Astrocyte (in vitro differentiated cells and primary cell): ENCODE measurements at regions not wholly inside any gene's neighbourhood (a gene's known extent, or its start where the extent isn't known, plus 50 kb on each side); places are given as distances from the start of the nearest gene placed in this dataset.

Source experiments
- DNase-seq: peaks from one replicate; pipeline ENCODE4 v3.0.0-alpha.2; 2010; ENCODE audit warnings: low read depth
- FAIRE-seq: peaks from 2 replicates; lab custom pipeline; 2011; peaks lifted over from hg19 to GRCh38; lab: Jason Lieb, UNC
- H2AFZ ChIP-seq: 2 replicates; pipeline ENCODE4 v1.6.0; 2012; ENCODE audit warnings: low read depth, low read length, inconsistent platforms
- H3K27ac ChIP-seq: 2 replicates; pipeline ENCODE4 v1.5.1; 2011; ENCODE audit warnings: low read depth, low read length, inconsistent platforms
- H3K27me3 ChIP-seq: 2 replicates; pipeline ENCODE4 v1.6.0; 2011; ENCODE audit warnings: low read length, inconsistent platforms; ENCODE audit not compliant: insufficient read depth
- H3K36me3 ChIP-seq: 2 replicates; pipeline ENCODE4 v1.5.1; 2011; ENCODE audit warnings: low read length, inconsistent platforms; ENCODE audit not compliant: insufficient read depth
- H3K4me1 ChIP-seq: 2 replicates; pipeline ENCODE4 v1.5.1; 2011; ENCODE audit warnings: low read length, inconsistent platforms; ENCODE audit not compliant: insufficient read depth
- H3K4me2 ChIP-seq: 2 replicates; pipeline ENCODE4 v1.6.0; 2012; ENCODE audit warnings: low read length, inconsistent platforms
- H3K4me3 ChIP-seq: 2 replicates; pipeline ENCODE4 v1.5.1; 2011; ENCODE audit warnings: low read depth, mild to moderate bottlenecking, low read length, inconsistent platforms; ENCODE audit not compliant: insufficient read depth
- H3K79me2 ChIP-seq: 2 replicates; pipeline ENCODE4 v1.6.0; 2012; ENCODE audit warnings: mild to moderate bottlenecking, low read length, inconsistent platforms; ENCODE audit not compliant: insufficient read depth
- H3K9ac ChIP-seq: 2 replicates; pipeline ENCODE4 v1.6.0; 2012; ENCODE audit warnings: mild to moderate bottlenecking, low read length, inconsistent platforms
- H3K9me3 ChIP-seq: 2 replicates; pipeline ENCODE4 v1.5.1; 2012; ENCODE audit warnings: low read depth, mild to moderate bottlenecking, low read length, inconsistent platforms; ENCODE audit not compliant: insufficient read depth
- H4K20me1 ChIP-seq: 2 replicates; pipeline ENCODE4 v1.6.0; 2012; ENCODE audit warnings: low read length, inconsistent platforms; ENCODE audit not compliant: insufficient read depth
- H3K27ac Mint-ChIP-seq: one replicate; pipeline ENCODE4 v1.8.0; 2021; ENCODE audit warnings: mild to moderate bottlenecking, mixed read lengths; ENCODE audit not compliant: unreplicated experiment
- H3K27me3 Mint-ChIP-seq: one replicate; pipeline ENCODE4 v1.8.0; 2021; ENCODE audit warnings: low read depth, mixed read lengths; ENCODE audit not compliant: unreplicated experiment
- H3K36me3 Mint-ChIP-seq: one replicate; pipeline ENCODE4 v1.8.0; 2021; ENCODE audit warnings: low read depth, mixed read lengths; ENCODE audit not compliant: unreplicated experiment
- H3K4me1 Mint-ChIP-seq: one replicate; pipeline ENCODE4 v1.8.0; 2021; ENCODE audit warnings: low read depth, mixed read lengths; ENCODE audit not compliant: unreplicated experiment
- H3K4me3 Mint-ChIP-seq: one replicate; pipeline ENCODE4 v1.8.0; 2021; ENCODE audit warnings: mild to moderate bottlenecking, moderate library complexity, mixed read lengths; ENCODE audit not compliant: unreplicated experiment
- H3K9me3 Mint-ChIP-seq: one replicate; pipeline ENCODE4 v1.8.0; 2021; ENCODE audit warnings: mild to moderate bottlenecking, mixed read lengths; ENCODE audit not compliant: unreplicated experiment
- EZH2 ChIP-seq: IDR thresholded peaks from 2 replicates; pipeline ENCODE4 v1.6.1; 2012; ENCODE audit warnings: mild to moderate bottlenecking, low read length, inconsistent platforms; ENCODE audit not compliant: insufficient read depth
- TF ChIP-seq, protein P1 (sequence below): IDR thresholded peaks from 2 replicates; pipeline ENCODE4 v1.5.1; 2011; ENCODE audit warnings: low read depth, mild to moderate bottlenecking, inconsistent platforms, low read length, moderate library complexity; ENCODE audit not compliant: insufficient read depth

DNA sequence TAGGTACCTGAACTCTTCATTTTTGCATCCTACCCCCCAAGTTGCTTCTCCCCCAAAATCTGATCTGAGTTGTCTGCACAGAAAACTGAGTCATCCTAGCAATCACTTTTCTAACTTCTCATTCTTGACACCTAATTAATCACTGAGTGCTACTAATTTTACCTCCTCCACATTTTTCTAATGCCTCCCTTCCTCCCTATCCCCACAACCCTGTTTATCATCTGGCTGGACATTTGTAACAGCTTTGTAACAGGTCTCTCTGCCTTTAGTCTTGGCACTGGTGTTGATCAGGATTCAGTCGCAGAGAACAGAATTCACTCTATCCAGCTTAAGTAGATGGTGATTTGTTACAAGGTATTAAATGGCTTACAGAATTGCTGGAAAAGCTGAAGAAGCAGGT, 303.9 kb upstream of the GATB start:
- H3K4me3 Mint-ChIP-seq = no peak overlapping the region
- no peaks in the 10 kb centered on the region for H3K36me3 ChIP-seq

DNA sequence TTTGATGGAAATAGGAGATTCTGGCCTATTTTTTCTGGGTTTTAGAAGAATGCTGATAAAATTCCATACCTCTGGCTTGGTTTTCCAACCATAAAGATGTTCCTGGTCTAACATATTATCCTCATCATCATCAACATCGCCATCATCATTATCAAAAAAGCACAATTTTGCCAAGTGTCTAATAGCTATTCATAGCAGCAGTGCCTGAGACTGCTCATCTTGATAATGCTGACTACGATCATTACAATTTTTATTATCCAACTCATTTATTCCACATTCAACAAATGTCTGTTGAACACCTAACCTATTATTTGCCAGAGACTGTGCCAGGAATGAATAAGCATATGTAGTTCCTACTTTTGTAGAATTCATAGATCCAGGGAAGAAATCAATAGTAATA, 303.5 kb upstream of the GATB start:
- no peak overlapping the region for H3K4me2 ChIP-seq
- H3K9me3 ChIP-seq = no peaks in the 10 kb centered on the region
- no peak overlapping the region for H2AFZ ChIP-seq
- FAIRE-seq = no peak
- DNase-seq = peak; percentile 24
- Mint-ChIP-seq H3K27ac (no peak overlapping the region), H3K4me3 (no peak overlapping the region), H3K9me3 (no peaks in the 10 kb centered on the region), H3K36me3 (no peaks in the 10 kb centered on the region), H3K4me1 (peaks cover 13% of the 10 kb centered on the region), H3K27me3 (peaks cover 4% of the 10 kb centered on the region)
- H3K27me3 ChIP-seq = peaks cover 2% of the 10 kb centered on the region
- H3K27ac ChIP-seq = no peak overlapping the region
- H3K4me1 ChIP-seq = no peaks in the 10 kb centered on the region
- H4K20me1 ChIP-seq = no peaks in the 10 kb centered on the region
- no peaks in the 10 kb centered on the region for H3K36me3 ChIP-seq
- no peaks in the 10 kb centered on the region for H3K79me2 ChIP-seq
- no peak overlapping the region for H3K4me3 ChIP-seq
- TF ChIP-seq, protein P1, sequence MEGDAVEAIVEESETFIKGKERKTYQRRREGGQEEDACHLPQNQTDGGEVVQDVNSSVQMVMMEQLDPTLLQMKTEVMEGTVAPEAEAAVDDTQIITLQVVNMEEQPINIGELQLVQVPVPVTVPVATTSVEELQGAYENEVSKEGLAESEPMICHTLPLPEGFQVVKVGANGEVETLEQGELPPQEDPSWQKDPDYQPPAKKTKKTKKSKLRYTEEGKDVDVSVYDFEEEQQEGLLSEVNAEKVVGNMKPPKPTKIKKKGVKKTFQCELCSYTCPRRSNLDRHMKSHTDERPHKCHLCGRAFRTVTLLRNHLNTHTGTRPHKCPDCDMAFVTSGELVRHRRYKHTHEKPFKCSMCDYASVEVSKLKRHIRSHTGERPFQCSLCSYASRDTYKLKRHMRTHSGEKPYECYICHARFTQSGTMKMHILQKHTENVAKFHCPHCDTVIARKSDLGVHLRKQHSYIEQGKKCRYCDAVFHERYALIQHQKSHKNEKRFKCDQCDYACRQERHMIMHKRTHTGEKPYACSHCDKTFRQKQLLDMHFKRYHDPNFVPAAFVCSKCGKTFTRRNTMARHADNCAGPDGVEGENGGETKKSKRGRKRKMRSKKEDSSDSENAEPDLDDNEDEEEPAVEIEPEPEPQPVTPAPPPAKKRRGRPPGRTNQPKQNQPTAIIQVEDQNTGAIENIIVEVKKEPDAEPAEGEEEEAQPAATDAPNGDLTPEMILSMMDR = no peak
- no peak for TF ChIP-seq EZH2
- H3K9ac ChIP-seq = no peak overlapping the region

More for the DNA sequence above, 303.9 kb upstream of the GATB start:
- Histone ChIP-seq H3K4me2 (no peak overlapping the region), H3K27ac (no peak overlapping the region), H3K27me3 (peaks cover 2% of the 10 kb centered on the region), H4K20me1 (no peaks in the 10 kb centered on the region), H3K79me2 (no peaks in the 10 kb centered on the region), H3K4me3 (no peak overlapping the region), H3K9me3 (no peaks in the 10 kb centered on the region), H3K4me1 (no peaks in the 10 kb centered on the region), H2AFZ (no peak overlapping the region), H3K9ac (no peak overlapping the region)
- DNase-seq (peak; percentile 42), FAIRE-seq (no peak)
- Mint-ChIP-seq H3K27ac (no peak overlapping the region), H3K36me3 (no peaks in the 10 kb centered on the region), H3K9me3 (no peaks in the 10 kb centered on the region), H3K4me1 (peaks cover 13% of the 10 kb centered on the region), H3K27me3 (peaks cover 4% of the 10 kb centered on the region)
- TF ChIP-seq, protein P1 = no peak
- TF ChIP-seq EZH2 = no peak

- Mint-ChIP-seq H3K4me3 (no peak overlapping the region), H3K27me3 (peaks cover 4% of the 10 kb centered on the region), H3K4me1 (peaks cover 13% of the 10 kb centered on the region), H3K9me3 (no peaks in the 10 kb centered on the region), H3K36me3 (no peaks in the 10 kb centered on the region), H3K27ac (no peak overlapping the region)
- Histone ChIP-seq H3K9ac (no peak overlapping the region), H3K79me2 (no peaks in the 10 kb centered on the region), H3K4me2 (no peak overlapping the region), H3K36me3 (no peaks in the 10 kb centered on the region), H3K27me3 (peaks cover 2% of the 10 kb centered on the region), H3K9me3 (no peaks in the 10 kb centered on the region), H2AFZ (no peak overlapping the region), H4K20me1 (no peaks in the 10 kb centered on the region), H3K27ac (no peak overlapping the region), H3K4me3 (no peak overlapping the region), H3K4me1 (no peaks in the 10 kb centered on the region)
- DNase-seq (peak; percentile 8), FAIRE-seq (no peak)
- no peak for TF ChIP-seq EZH2
- TF ChIP-seq, protein P1 = no peak
Observed at GRCh38 chr4:152063621-152064240, 302.9 kb upstream of the GATB start.
